ENCODE measurements at regions not wholly inside any gene's neighbourhood (a gene's known extent, or its start where the extent isn't known, plus 50 kb on each side); places are given as distances from the start of the nearest gene placed in this dataset.

DNA sequence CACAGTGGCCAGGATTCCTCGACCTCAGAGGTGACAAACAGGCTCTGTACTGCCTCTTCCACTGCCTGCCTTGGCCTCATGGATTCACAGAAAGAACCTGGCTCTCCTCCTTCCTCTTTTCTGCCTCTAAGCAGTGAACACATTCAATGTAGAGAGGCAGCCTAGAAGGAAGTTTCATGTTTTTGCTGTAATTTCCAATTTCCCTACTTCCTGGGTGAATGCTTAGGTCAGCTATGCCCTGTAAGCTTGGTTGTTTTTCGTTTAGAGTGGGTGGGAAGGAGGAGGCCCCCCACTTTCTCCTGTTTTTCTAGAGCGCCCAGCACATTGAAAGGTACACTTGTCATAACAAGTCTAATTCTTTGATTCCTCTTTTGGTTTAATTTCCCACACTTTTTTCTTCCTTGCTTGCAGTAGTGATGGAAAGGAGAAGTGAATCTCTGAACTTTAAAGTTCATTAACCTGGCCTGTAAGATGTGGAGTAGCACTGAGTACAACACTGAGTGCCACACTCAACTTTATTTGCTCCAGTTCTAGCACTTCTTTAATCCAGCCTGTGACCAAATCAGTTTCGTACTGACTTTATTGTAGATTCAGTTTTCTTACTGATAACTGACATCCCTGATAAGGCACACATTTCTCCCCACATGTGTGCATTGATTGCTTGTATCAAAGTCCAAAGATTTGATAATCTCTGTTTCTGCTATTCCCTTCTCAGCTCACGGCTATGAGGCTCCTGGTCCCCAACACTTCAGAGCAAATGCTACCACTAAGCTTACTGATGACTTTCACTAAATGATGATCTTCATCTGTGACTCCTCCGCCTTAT, 100.0 kb upstream of the MAN1A1 start:
- TF ChIP-seq, protein P1, sequence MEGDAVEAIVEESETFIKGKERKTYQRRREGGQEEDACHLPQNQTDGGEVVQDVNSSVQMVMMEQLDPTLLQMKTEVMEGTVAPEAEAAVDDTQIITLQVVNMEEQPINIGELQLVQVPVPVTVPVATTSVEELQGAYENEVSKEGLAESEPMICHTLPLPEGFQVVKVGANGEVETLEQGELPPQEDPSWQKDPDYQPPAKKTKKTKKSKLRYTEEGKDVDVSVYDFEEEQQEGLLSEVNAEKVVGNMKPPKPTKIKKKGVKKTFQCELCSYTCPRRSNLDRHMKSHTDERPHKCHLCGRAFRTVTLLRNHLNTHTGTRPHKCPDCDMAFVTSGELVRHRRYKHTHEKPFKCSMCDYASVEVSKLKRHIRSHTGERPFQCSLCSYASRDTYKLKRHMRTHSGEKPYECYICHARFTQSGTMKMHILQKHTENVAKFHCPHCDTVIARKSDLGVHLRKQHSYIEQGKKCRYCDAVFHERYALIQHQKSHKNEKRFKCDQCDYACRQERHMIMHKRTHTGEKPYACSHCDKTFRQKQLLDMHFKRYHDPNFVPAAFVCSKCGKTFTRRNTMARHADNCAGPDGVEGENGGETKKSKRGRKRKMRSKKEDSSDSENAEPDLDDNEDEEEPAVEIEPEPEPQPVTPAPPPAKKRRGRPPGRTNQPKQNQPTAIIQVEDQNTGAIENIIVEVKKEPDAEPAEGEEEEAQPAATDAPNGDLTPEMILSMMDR (IDR thresholded peaks at IDR 0.05) = no peak
- TF ChIP-seq POLR2A (IDR thresholded peaks at IDR 0.05) = no peak
